ENCODE measurements at regions not wholly inside any gene's neighbourhood (a gene's known extent, or its start where the extent isn't known, plus 50 kb on each side); places are given as distances from the start of the nearest gene placed in this dataset.
"Not testable (repeated sequence)": the region's sequence is repeated elsewhere in the genome, so short reads cannot be mapped to it uniquely, and the experiment has no call there.

DNA sequence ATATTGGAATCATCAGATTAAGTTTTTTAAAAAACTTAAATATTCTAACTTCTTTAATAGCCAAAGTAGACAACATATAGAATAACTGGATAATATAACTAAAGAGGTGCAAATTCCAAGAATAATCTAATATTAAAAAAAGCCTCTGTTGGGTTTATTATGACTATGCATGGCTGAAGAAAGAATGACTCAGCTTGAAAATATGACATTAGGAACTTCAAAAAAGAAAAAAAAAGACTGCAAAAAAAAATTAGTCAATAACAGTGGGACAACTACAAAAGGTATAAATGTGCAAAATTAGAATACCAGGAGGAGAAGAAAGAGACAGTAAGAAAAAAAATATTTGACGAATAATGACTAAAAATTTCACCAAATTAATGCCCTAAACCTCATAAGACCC, 1178.0 kb downstream of the JRKL start:
- H3K27ac Mint-ChIP-seq = no peak overlapping the region
- no peaks in the 10 kb centered on the region for H3K27me3 Mint-ChIP-seq
- H3K4me1 Mint-ChIP-seq (ENCODE audit: low read depth) = no peaks in the 10 kb centered on the region
- no peak overlapping the region for H3K4me3 Mint-ChIP-seq
- no peaks in the 10 kb centered on the region for H3K36me3 Mint-ChIP-seq (ENCODE audit: low read depth)
- peaks cover 19% of the 10 kb centered on the region for H3K9me3 Mint-ChIP-seq

DNA sequence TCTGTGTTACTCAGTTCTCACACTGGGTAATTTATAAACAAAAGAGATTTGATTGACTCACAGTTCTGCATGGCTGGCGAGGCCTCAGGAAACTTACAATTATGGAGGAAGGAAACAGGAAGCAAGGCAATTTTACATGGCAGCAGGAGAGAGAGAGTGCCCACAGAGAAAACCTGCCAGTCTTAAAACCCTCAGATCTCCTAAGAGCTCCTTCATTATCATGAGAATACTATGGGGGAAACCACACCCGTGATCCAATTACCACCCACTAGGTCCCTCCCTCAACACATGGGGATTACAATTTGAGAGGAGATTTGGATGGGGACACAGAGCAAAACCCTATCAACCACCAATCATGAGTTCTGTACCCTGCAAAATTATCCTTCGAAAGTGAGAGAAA, 1180.8 kb downstream of the JRKL start:
- Mint-ChIP-seq H3K4me1 (ENCODE audit: low read depth) (no peaks in the 10 kb centered on the region), H3K27ac (no peak overlapping the region), H3K9me3 (peaks cover 20% of the 10 kb centered on the region), H3K4me3 (no peak overlapping the region), H3K27me3 (no peaks in the 10 kb centered on the region), H3K36me3 (ENCODE audit: low read depth) (no peaks in the 10 kb centered on the region)

DNA sequence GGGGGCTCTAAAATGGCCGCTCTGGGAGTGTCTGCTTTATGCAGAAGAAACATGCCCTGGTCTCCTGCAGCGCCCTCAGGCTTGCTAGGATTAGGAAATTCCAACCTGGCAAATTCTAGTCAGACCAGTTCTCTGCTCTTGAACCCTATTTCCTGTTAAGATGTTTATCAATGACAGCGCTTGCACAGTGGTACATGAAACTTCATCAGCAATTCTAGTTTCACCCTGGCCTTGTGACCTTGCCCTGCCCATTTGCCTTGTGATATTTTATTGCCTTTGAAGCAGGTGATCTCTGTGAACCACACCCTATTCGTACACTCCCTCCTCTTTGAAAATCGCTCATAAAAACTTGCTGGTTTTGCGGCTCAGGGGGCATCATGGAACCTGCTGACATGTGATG, 1184.0 kb downstream of the JRKL start:
- not testable (repeated sequence) for H3K4me3 Mint-ChIP-seq; H3K27me3 Mint-ChIP-seq; H3K36me3 Mint-ChIP-seq (ENCODE audit: low read depth); H3K4me1 Mint-ChIP-seq (ENCODE audit: low read depth); H3K27ac Mint-ChIP-seq
- peaks cover 12% of the 10 kb centered on the region for H3K9me3 Mint-ChIP-seq

DNA sequence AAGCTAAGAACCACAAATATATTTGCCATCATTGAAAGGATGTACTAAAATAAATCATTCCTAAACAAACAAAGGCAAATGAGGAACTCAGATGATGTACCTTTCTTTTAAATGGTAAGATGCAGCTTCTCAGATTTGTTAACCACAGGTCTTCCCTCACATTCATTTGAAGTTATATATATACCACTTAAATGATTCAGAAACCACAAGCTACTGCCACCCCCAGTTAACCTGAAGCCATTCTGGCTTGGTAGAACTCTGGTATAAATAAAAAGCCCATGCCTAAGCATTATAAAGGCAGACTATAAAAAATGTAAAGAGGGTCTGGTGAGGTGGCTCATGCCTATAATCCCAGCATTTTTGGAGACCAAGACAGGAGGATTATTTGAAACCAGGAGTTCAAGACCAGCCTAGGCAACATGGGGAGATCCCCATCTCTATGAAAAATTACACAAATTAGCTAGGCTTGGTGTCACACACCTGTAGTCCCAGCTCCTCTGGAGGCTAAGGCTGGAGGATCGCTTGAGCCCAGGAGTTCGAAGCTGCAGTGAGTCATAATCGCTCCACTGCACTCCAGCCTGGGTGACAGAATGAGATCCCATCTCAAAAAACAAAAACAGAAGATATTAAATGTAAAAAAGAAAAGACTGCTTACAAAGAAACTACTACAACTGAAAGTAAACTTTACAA, 1185.3 kb downstream of the JRKL start:
- H3K36me3 Mint-ChIP-seq (ENCODE audit: low read depth) = no peaks in the 10 kb centered on the region
- H3K27me3 Mint-ChIP-seq = no peaks in the 10 kb centered on the region
- no peaks in the 10 kb centered on the region for H3K4me1 Mint-ChIP-seq (ENCODE audit: low read depth)
- no peak overlapping the region for H3K27ac Mint-ChIP-seq
- no peak overlapping the region for H3K4me3 Mint-ChIP-seq
- peaks cover 12% of the 10 kb centered on the region for H3K9me3 Mint-ChIP-seq

DNA sequence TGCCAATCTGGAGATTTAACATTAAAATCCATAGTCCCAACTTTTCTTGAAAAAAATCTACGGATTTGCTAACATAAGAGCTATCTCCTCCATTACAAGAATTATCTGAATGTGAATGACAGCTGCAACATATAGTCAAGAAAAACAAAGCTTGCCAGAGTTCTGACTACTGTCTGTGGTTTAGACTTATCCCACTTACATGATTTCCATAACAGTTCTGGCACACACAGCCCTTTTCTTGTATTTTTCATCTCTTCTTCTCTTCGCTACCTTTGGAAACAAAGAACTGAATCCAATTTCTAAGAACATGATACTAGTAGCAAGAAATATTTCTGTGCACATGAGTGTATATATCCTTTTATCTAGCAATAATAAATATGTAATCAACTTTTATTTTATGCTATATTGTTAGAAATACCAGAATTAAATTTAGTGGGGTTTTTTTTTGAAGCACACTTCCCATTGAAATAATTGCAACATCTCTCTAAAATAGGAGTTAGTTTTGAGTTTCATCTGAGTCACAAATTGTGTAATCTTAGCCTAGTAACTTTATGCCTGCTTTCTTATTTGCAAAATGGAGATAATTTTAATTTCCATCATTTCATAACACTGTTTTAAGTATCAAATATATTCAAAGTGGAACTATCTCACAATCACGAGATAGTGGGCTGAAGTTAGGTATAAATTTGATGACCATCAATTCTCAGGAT, 1217.6 kb downstream of the JRKL start:
- Mint-ChIP-seq H3K4me1 (ENCODE audit: low read depth) (no peaks in the 10 kb centered on the region), H3K9me3 (peaks cover 7% of the 10 kb centered on the region), H3K4me3 (no peak overlapping the region), H3K27ac (no peak overlapping the region), H3K27me3 (no peaks in the 10 kb centered on the region), H3K36me3 (ENCODE audit: low read depth) (no peaks in the 10 kb centered on the region)

DNA sequence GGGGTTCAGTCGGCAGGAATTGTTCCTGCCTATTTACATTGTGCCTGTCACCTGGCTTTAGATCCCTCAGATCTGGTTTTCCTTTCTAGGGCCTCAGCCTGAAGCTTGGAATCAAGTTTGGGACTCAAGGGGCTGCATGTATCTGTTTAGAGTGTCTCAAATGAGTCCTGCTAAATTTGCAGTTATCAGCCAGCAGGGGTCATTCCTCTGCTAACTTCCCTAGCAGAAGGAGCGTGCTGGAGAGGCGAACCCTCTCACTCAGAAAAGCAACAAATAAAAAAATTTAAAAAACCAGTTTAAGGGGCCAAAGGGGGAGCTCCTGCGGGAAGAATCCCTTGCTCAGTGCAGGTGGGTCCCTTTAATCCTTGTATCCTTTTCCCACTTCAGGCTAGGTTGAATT, 1220.2 kb downstream of the JRKL start:
- H3K27ac Mint-ChIP-seq = no peak overlapping the region
- no peaks in the 10 kb centered on the region for H3K27me3 Mint-ChIP-seq
- no peaks in the 10 kb centered on the region for H3K4me1 Mint-ChIP-seq (ENCODE audit: low read depth)
- no peaks in the 10 kb centered on the region for H3K36me3 Mint-ChIP-seq (ENCODE audit: low read depth)
- H3K9me3 Mint-ChIP-seq = peaks cover 14% of the 10 kb centered on the region
- H3K4me3 Mint-ChIP-seq = no peak overlapping the region

DNA sequence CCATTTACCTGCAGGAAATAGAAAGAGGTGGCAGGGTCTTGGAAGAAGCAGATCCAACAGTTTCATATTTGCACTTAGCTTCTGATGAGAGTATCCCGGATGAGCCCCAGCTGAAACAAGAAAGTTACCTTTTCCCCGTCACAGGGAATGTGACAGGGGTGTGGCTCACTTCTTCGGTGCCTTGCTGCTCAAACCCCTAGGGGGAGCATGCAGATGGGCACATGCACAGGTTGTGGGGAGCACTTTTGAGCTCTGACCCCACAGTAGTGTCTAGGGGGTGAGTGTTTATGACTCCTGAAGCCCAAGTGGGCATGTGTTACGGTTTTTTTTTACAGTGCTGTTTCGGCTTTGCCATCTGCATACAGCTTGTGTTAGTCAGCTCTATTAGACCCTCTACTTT, 1221.0 kb downstream of the JRKL start:
- Mint-ChIP-seq H3K36me3 (ENCODE audit: low read depth) (no peaks in the 10 kb centered on the region), H3K9me3 (peaks cover 14% of the 10 kb centered on the region), H3K4me1 (ENCODE audit: low read depth) (no peaks in the 10 kb centered on the region), H3K4me3 (no peak overlapping the region), H3K27me3 (no peaks in the 10 kb centered on the region), H3K27ac (no peak overlapping the region)

DNA sequence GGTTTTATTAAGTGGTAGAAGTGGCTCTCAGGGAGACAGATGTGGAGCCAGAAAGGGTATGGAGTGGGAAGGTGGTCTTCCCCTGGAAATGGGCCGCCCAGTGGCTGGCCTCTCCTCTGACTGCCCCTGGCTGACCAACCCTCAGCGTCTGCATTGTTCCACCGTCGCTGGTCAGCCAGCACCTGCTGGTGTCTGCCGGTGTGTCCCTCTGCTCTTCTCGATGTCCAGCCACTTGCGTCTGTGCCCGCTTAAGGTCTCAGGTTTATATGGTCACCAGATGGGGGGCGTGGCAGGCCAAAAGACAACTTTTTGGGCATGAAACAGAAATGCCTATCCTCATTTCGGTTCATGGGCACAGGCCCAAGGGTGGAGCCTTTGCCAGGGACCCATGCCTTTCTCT, 1221.5 kb downstream of the JRKL start:
- H3K27ac Mint-ChIP-seq = no peak overlapping the region

DNA sequence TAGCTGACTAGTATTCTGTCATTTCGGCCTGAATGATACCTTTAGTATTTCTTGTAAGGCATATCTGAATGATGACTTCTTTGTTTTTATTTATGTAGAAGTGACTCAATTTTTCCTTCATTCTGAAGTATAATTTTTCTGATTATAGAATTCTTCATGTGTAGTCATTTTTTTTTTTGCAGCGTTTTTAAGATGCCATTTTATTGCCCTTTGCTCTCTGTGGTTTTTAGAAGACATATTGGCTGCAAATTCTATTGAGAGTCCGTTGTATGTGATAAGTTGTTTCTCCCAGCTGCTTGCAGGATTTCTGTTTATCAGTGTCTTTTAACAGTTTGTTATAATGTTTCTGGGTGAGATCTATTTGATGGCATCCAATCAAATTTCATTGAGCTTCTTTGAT, 1224.8 kb downstream of the JRKL start:
- H3K9me3 Mint-ChIP-seq = peaks cover 11% of the 10 kb centered on the region
- H3K36me3 Mint-ChIP-seq (ENCODE audit: low read depth) = no peaks in the 10 kb centered on the region
- H3K27me3 Mint-ChIP-seq = no peaks in the 10 kb centered on the region
- H3K27ac Mint-ChIP-seq = no peak overlapping the region
- no peak overlapping the region for H3K4me3 Mint-ChIP-seq
- H3K4me1 Mint-ChIP-seq (ENCODE audit: low read depth) = no peaks in the 10 kb centered on the region

More for the DNA sequence above, 1221.5 kb downstream of the JRKL start:
- no peak overlapping the region for H3K4me3 Mint-ChIP-seq
- H3K4me1 Mint-ChIP-seq (ENCODE audit: low read depth) = no peaks in the 10 kb centered on the region
- no peaks in the 10 kb centered on the region for H3K36me3 Mint-ChIP-seq (ENCODE audit: low read depth)
- no peaks in the 10 kb centered on the region for H3K27me3 Mint-ChIP-seq
- H3K9me3 Mint-ChIP-seq = peaks cover 14% of the 10 kb centered on the region

DNA sequence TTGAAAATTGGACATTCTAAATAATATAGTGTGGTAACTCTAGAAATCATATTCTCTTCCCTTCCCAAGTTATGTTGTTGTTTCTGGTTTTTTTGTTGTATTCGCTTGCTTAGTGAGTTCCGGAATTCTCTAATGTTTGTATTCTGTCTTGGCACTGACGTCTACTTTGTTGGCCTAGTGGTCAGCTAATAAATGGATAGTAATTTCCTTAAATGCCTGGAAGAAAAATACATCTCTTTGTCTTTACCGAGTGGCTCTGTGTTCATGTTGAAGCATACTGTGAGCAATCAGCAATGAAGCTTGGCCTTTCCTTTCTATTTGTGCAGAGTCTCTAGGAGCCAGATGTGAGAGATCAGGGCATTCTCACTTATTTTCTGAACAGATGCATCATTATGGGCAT, 1225.7 kb downstream of the JRKL start:
- Mint-ChIP-seq H3K27me3 (no peaks in the 10 kb centered on the region), H3K4me3 (no peak overlapping the region), H3K9me3 (peaks cover 11% of the 10 kb centered on the region), H3K4me1 (ENCODE audit: low read depth) (no peaks in the 10 kb centered on the region), H3K27ac (no peak overlapping the region), H3K36me3 (ENCODE audit: low read depth) (no peaks in the 10 kb centered on the region)

DNA sequence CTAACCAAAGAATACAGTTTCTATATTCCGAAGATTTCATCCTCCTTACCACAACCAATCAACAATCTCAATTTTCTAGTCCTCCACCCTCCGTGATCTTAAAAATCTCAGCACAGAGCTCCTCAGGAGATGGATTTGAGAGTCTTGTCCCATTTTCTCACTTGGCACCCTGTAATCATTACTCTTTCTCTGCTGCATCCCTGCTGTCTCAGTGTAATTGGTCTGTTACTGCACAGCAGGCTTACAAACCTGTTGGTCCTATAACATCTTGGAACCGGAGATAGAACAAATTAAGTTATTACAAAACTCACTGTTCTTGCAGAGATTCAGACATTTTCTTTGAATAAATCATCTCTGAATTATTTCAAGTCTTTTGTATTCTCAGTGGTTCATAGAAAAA, 1227.2 kb downstream of the JRKL start:
- no peaks in the 10 kb centered on the region for H3K36me3 Mint-ChIP-seq (ENCODE audit: low read depth)
- H3K4me3 Mint-ChIP-seq = no peak overlapping the region
- no peaks in the 10 kb centered on the region for H3K27me3 Mint-ChIP-seq
- no peak overlapping the region for H3K27ac Mint-ChIP-seq
- no peaks in the 10 kb centered on the region for H3K4me1 Mint-ChIP-seq (ENCODE audit: low read depth)
- H3K9me3 Mint-ChIP-seq = peaks cover 11% of the 10 kb centered on the region

DNA sequence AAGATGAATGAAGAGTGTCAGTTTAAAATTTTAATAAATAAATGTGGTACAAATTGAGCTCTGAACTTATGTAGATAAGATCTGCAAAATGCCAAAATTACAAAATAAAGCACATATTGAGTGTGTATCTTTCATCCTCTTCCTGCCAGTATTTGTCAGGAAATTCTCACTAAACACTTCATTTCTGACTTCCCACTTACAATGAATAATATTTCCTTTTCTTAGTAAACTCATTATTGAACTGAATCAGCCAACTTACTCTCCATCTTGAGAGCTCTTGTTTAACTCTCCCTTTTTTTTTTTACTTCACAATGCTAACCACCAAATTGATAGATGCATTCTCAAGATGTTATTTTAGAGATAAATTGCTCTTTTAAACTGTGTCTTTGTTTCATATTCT, 1230.2 kb downstream of the JRKL start:
- no peaks in the 10 kb centered on the region for H3K36me3 Mint-ChIP-seq (ENCODE audit: low read depth)
- no peak overlapping the region for H3K4me3 Mint-ChIP-seq
- H3K27ac Mint-ChIP-seq = no peak overlapping the region
- no peaks in the 10 kb centered on the region for H3K4me1 Mint-ChIP-seq (ENCODE audit: low read depth)
- no peaks in the 10 kb centered on the region for H3K27me3 Mint-ChIP-seq
- H3K9me3 Mint-ChIP-seq = peaks cover 4% of the 10 kb centered on the region

DNA sequence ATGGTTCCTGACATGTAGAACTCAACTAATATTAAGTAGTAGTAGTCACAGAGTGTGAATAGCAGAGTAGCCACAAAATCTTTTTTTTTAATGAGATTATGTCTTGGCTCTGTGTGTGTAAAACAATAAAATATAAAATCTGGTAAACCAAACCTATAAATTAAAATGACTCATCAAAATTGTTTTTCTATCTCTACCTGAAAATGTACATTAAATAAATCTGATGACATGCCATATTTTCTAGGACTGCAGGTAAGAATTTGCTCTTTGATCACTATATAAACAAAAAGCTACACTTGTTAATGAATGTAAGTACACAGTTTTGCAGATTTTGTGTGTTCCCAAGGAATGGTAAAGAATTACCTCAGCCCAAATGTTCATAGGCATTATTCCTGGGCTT, 1231.5 kb downstream of the JRKL start:
- H3K27me3 Mint-ChIP-seq = no peaks in the 10 kb centered on the region
- H3K4me3 Mint-ChIP-seq = no peak overlapping the region
- no peaks in the 10 kb centered on the region for H3K4me1 Mint-ChIP-seq (ENCODE audit: low read depth)
- H3K36me3 Mint-ChIP-seq (ENCODE audit: low read depth) = no peaks in the 10 kb centered on the region
- no peak overlapping the region for H3K27ac Mint-ChIP-seq
- peaks cover 4% of the 10 kb centered on the region for H3K9me3 Mint-ChIP-seq

DNA sequence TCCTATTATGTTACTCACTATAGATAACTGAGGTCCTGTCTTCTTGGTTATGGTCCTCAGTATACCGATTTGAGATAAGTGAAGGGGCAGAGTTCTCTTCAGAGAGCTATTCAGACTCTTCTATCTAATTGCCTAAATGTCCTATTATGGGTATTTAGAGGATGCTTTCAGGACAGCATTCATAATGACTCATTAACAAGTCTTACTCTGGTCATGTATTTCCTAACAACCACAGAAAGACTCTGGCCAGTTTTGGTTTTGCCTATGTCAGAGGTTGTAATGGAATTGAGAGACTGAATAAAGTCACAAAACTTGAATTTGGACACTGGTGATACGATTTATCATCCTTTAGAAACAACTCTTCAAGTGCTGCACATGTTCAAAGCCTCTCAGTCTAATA, 1233.0 kb downstream of the JRKL start:
- H3K4me3 Mint-ChIP-seq = no peak overlapping the region
- no peaks in the 10 kb centered on the region for H3K27me3 Mint-ChIP-seq
- H3K27ac Mint-ChIP-seq = no peak overlapping the region
- H3K4me1 Mint-ChIP-seq (ENCODE audit: low read depth) = no peaks in the 10 kb centered on the region
- H3K36me3 Mint-ChIP-seq (ENCODE audit: low read depth) = no peaks in the 10 kb centered on the region
- H3K9me3 Mint-ChIP-seq = peaks cover 6% of the 10 kb centered on the region

DNA sequence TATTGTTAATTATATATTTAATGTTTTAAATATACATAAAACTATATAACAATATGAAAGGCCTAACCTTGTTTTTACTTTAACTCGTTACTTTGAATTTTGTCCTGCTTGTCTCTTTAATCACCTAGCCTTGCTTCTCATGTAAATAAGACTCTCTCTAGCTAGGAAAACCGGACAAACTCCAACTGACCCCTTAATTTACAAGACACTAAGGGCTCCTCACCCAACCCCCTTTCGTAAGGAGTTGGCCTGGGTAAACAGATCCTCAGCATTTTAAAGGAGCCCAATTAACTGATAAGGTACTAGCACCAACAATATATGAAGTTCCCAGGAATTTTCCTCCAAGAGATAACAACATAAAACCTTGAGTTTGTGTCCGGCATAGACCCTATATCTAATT, 1246.9 kb downstream of the JRKL start:
- not testable (repeated sequence) for H3K27me3 Mint-ChIP-seq; H3K36me3 Mint-ChIP-seq (ENCODE audit: low read depth); H3K4me1 Mint-ChIP-seq (ENCODE audit: low read depth); H3K4me3 Mint-ChIP-seq; H3K27ac Mint-ChIP-seq
- peaks cover 13% of the 10 kb centered on the region for H3K9me3 Mint-ChIP-seq

DNA sequence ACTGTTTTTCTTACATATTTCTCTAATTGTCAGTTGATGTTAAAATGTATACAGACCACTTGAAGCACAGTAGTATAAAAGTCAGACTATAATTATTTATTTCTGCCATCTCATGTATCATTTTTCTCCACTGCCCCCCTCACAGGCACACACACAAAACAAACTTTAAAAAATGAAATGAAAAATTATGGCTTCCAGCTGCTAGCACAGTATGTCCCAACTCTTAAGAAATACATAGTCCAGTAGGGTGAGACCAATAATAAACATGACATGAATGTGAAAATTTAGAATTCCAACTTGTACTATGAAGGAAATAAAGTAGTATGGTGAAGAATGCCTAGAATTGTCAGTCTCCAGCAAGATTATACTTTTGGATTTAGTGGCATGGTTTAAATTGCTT, 1247.9 kb downstream of the JRKL start:
- no peaks in the 10 kb centered on the region for H3K4me1 Mint-ChIP-seq (ENCODE audit: low read depth)
- peaks cover 13% of the 10 kb centered on the region for H3K9me3 Mint-ChIP-seq
- no peaks in the 10 kb centered on the region for H3K27me3 Mint-ChIP-seq
- no peak overlapping the region for H3K27ac Mint-ChIP-seq
- H3K36me3 Mint-ChIP-seq (ENCODE audit: low read depth) = no peaks in the 10 kb centered on the region
- H3K4me3 Mint-ChIP-seq = no peak overlapping the region
